ENCODE measurements at regions not wholly inside any gene's neighbourhood (a gene's known extent, or its start where the extent isn't known, plus 50 kb on each side); places are given as distances from the start of the nearest gene placed in this dataset.

DNA sequence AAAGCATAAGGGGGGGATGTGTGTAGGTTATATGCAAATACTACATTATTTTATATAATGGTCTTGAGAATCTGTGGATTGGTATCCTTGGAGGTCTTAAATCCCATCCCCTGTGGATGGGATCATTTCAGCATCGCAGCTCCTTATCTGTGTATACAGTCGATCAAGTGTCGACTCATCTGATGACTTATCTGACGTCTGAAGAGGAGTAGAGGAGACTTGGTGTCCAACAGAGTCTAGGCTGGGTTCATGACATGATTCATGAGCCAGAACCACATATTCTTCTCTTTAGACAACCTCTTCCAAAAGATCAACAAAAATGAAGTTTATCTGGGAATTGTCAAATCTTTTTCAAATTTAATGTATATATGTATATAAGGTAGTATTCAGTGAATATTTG lies 220.7 kb downstream of the NR2F2 start:
- DNase-seq: no peak
- WGBS (ENCODE audit: insufficient coverage, low lambda C conversion rate): no CpG with 5 or more reads among the region's 4 CpGs
- no peak overlapping the region for H3K27ac ChIP-seq (ENCODE audit: low read length)

DNA sequence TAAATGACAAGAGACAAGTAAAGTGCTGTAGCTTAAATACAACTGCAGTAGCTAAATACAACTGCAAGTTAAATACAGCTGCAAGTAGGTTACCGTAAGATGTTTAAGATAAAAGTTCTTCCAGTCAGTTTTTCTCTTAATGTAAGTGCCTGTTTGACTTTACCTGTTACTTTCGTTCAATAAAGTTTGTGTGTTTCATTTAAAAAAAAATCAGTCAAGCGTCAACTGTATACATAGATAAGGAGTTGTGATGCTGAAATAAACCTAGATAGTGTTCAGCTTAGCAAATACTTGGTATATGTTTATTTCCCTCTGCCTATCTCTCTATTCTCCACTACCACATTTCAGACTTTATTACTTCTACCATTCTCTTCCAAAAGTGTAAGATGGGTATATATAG lies 221.2 kb downstream of the NR2F2 start:
- Histone ChIP-seq H3K27ac (ENCODE audit: low read length) (no peak overlapping the region), H3K36me3 (ENCODE audit: control insufficient read depth, insufficient read depth, low read length) (no peaks in the 10 kb centered on the region), H3K4me1 (ENCODE audit: control insufficient read depth, insufficient read depth, low read length) (no peaks in the 10 kb centered on the region), H3K9me3 (ENCODE audit: control insufficient read depth, low read depth, low read length) (no peaks in the 10 kb centered on the region), H3K4me3 (ENCODE audit: low read length) (no peak overlapping the region), H3K27me3 (ENCODE audit: control insufficient read depth, insufficient read depth, low read length) (no peaks in the 10 kb centered on the region)
- DNase-seq: no peak
- WGBS (ENCODE audit: insufficient coverage, low lambda C conversion rate): 93% methylated on average over 3 of the region's 3 CpGs

More for the DNA sequence above, 220.7 kb downstream of the NR2F2 start:
- H3K4me3 ChIP-seq (ENCODE audit: low read length): no peak overlapping the region
- H3K4me1 ChIP-seq (ENCODE audit: control insufficient read depth, insufficient read depth, low read length): no peaks in the 10 kb centered on the region
- no peaks in the 10 kb centered on the region for H3K36me3 ChIP-seq (ENCODE audit: control insufficient read depth, insufficient read depth, low read length)
- no peaks in the 10 kb centered on the region for H3K9me3 ChIP-seq (ENCODE audit: control insufficient read depth, low read depth, low read length)
- H3K27me3 ChIP-seq (ENCODE audit: control insufficient read depth, insufficient read depth, low read length): no peaks in the 10 kb centered on the region

DNA sequence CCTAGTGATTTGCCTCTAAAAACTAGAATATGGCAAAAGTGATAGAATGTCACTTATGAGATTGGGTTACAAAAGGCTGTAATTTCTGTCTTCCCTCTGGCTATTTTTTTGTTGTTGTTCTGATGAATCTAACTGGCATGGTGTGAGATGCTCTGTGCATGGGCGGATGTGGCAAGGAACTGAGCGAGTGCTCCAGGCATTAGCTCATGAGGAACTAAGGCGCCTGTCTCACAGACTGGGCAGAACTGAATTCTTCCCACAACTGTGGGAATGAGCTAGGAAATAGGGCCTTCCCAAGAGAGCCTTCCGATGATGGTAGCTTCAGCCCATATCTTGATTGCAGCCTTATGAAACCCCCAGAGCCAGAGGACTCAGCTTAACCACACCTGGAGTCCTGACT lies 222.5 kb downstream of the NR2F2 start:
- WGBS (ENCODE audit: insufficient coverage, low lambda C conversion rate): no CpG with 5 or more reads among the region's 4 CpGs
- DNase-seq: no peak
- H3K9me3 ChIP-seq (ENCODE audit: control insufficient read depth, low read depth, low read length): no peaks in the 10 kb centered on the region
- no peaks in the 10 kb centered on the region for H3K27me3 ChIP-seq (ENCODE audit: control insufficient read depth, insufficient read depth, low read length)
- H3K4me3 ChIP-seq (ENCODE audit: low read length): no peak overlapping the region
- H3K4me1 ChIP-seq (ENCODE audit: control insufficient read depth, insufficient read depth, low read length): no peaks in the 10 kb centered on the region
- no peaks in the 10 kb centered on the region for H3K36me3 ChIP-seq (ENCODE audit: control insufficient read depth, insufficient read depth, low read length)
- H3K27ac ChIP-seq (ENCODE audit: low read length): no peak overlapping the region

DNA sequence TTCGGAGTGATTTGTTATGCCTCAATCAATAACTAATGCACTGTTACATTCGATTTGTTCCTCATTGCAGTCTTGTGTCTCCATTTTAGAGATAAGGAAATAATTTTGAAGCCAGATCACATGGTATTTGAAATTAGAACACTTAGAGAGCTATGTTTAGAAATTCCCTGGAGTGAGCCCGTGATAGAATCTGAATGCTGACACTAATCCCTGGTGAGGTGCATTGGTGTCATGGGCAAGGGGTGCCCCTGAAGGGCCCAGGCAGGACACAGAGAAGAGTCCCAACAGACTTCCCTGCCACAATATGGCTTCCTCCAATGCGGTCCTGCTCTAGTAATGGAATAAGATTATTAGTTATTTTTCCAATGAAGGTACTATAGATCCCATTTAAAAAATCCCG lies 223.0 kb downstream of the NR2F2 start:
- no peaks in the 10 kb centered on the region for H3K36me3 ChIP-seq (ENCODE audit: control insufficient read depth, insufficient read depth, low read length)
- 100% methylated on average over 1 of the region's 5 CpGs for WGBS (ENCODE audit: insufficient coverage, low lambda C conversion rate)
- H3K27me3 ChIP-seq (ENCODE audit: control insufficient read depth, insufficient read depth, low read length): no peaks in the 10 kb centered on the region
- DNase-seq: no peak
- no peaks in the 10 kb centered on the region for H3K9me3 ChIP-seq (ENCODE audit: control insufficient read depth, low read depth, low read length)
- no peak overlapping the region for H3K4me3 ChIP-seq (ENCODE audit: low read length)
- no peak overlapping the region for H3K27ac ChIP-seq (ENCODE audit: low read length)
- no peaks in the 10 kb centered on the region for H3K4me1 ChIP-seq (ENCODE audit: control insufficient read depth, insufficient read depth, low read length)

DNA sequence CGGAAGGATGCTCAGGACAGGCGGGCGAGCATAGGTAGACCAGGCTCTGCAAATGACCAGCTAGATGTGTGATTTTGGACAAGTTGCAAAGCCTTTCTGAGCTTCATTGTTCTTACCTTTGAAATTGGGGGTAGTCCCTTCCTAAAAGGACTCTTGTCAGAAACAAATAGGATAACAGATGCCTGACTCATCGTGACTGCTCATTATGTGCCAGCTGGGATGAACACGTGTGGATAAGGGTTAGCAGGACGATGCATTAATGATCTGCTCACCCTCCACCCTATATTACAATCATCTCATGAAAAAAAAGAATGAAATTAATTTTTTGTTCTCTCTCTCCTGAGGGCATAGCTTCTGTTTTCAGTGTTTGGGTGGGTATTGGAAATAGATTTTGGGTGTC lies 223.4 kb downstream of the NR2F2 start:
- no peaks in the 10 kb centered on the region for H3K36me3 ChIP-seq (ENCODE audit: control insufficient read depth, insufficient read depth, low read length)
- WGBS (ENCODE audit: insufficient coverage, low lambda C conversion rate): 100% methylated on average over 1 of the region's 6 CpGs
- no peaks in the 10 kb centered on the region for H3K9me3 ChIP-seq (ENCODE audit: control insufficient read depth, low read depth, low read length)
- H3K4me1 ChIP-seq (ENCODE audit: control insufficient read depth, insufficient read depth, low read length): no peaks in the 10 kb centered on the region
- DNase-seq: no peak
- no peak overlapping the region for H3K27ac ChIP-seq (ENCODE audit: low read length)
- no peak overlapping the region for H3K4me3 ChIP-seq (ENCODE audit: low read length)
- no peaks in the 10 kb centered on the region for H3K27me3 ChIP-seq (ENCODE audit: control insufficient read depth, insufficient read depth, low read length)

DNA sequence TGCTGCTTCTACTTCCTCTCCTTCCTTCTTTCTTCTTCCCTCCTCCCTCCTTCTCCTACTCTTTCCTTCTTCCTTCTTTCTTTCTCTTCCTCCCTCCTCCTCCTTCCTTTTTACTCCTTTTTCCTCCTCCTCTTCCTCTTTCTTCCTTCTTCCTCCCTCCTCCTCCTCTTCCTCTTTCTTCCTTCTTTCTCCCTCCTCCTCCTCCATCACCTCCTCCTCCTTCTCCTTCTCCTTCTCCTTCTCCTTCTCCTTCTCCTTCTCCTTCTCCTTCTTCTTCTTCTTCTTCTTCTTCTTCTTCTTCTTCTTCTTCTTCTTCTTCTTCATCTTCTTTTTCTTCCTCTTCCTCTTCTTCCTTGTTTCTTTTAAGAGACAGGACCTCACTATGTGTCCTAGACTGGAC lies 224.0 kb downstream of the NR2F2 start:
- H3K4me3 ChIP-seq (ENCODE audit: low read length): no peak overlapping the region
- no peaks in the 10 kb centered on the region for H3K4me1 ChIP-seq (ENCODE audit: control insufficient read depth, insufficient read depth, low read length)
- DNase-seq: no peak
- no peaks in the 10 kb centered on the region for H3K36me3 ChIP-seq (ENCODE audit: control insufficient read depth, insufficient read depth, low read length)
- no peaks in the 10 kb centered on the region for H3K9me3 ChIP-seq (ENCODE audit: control insufficient read depth, low read depth, low read length)
- H3K27me3 ChIP-seq (ENCODE audit: control insufficient read depth, insufficient read depth, low read length): no peaks in the 10 kb centered on the region
- H3K27ac ChIP-seq (ENCODE audit: low read length): no peak overlapping the region

DNA sequence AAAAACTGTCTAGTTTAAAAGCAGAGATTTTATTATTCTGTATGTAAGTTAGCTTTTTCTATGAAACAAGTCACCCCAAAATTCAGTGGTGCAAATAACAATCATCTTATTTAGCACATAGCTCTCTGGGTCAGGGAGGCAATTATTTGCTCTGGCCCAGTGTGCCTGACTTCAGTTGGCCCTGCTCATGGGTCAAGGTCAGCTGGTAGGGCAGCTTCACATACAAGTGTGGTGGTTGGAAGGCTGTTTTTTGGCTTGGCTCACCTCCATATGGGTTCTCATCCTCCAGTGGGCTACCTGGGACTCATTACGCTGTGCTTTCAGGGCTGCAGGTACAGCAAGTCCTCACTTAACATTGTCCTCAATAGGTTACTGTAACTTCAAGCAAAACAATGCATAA lies 228.6 kb downstream of the NR2F2 start:
- no peaks in the 10 kb centered on the region for H3K4me1 ChIP-seq (ENCODE audit: control insufficient read depth, insufficient read depth, low read length)
- H3K27me3 ChIP-seq (ENCODE audit: control insufficient read depth, insufficient read depth, low read length): peaks cover 4% of the 10 kb centered on the region
- H3K4me3 ChIP-seq (ENCODE audit: low read length): no peak overlapping the region
- no peaks in the 10 kb centered on the region for H3K9me3 ChIP-seq (ENCODE audit: control insufficient read depth, low read depth, low read length)
- no CpG with 5 or more reads among the region's 1 CpG for WGBS (ENCODE audit: insufficient coverage, low lambda C conversion rate)
- H3K36me3 ChIP-seq (ENCODE audit: control insufficient read depth, insufficient read depth, low read length): no peaks in the 10 kb centered on the region
- DNase-seq: no peak
- no peak overlapping the region for H3K27ac ChIP-seq (ENCODE audit: low read length)

DNA sequence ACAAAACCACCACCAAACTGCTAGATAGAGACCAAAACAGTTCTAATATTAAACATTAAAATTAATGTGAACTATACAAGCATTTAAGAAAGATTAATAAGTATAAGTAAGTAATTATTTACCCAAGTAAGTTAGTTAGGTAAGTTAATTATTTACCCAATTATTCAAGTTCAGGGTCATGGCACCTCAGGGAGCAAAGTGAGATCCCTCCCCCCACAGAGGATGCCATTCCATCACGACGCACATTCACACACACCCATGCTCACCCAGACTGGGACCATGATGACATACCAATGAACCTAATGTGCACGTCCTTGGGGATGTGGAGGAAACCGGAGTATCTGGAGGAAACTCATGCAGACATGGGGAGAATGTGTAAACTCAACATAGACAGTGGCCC lies 229.1 kb downstream of the NR2F2 start:
- DNase-seq: no peak
- H3K4me1 ChIP-seq (ENCODE audit: control insufficient read depth, insufficient read depth, low read length): no peaks in the 10 kb centered on the region
- peaks cover 4% of the 10 kb centered on the region for H3K27me3 ChIP-seq (ENCODE audit: control insufficient read depth, insufficient read depth, low read length)
- no peak overlapping the region for H3K4me3 ChIP-seq (ENCODE audit: low read length)
- no peaks in the 10 kb centered on the region for H3K9me3 ChIP-seq (ENCODE audit: control insufficient read depth, low read depth, low read length)
- no CpG with 5 or more reads among the region's 4 CpGs for WGBS (ENCODE audit: insufficient coverage, low lambda C conversion rate)
- H3K36me3 ChIP-seq (ENCODE audit: control insufficient read depth, insufficient read depth, low read length): no peaks in the 10 kb centered on the region
- H3K27ac ChIP-seq (ENCODE audit: low read length): no peak overlapping the region

DNA sequence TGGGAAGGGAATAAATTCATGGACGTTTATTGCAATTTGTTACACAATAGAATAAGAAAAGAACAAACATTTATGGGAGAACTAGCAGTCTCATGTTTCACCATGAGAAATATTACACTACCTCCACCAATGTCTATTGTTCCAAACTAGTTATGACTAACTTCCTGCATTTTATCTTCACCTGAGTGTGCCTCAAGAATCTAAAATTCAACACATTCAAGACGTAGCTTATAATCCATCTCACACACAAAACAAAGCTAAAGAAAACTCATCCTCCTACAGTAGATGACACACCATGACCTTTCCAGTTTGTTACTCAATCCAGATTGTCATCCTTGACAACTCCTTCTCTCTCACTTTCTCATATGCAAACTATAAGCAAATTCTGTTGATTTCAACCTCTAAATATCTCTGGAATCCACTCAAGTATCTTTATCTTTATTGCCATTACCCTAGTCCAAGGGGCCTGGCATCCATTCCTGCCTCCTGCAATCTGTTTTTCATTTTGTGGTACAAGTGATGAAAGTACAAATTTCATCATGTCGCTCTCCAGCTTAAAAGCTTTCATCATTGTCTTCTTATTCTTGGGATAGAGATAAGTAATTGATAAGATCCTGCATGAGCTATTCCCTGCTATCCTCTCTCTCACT lies 229.9 kb downstream of the NR2F2 start:
- Histone ChIP-seq H3K27ac (ENCODE audit: low read length) (no peak overlapping the region), H3K4me3 (ENCODE audit: low read length) (no peak overlapping the region), H3K36me3 (ENCODE audit: control insufficient read depth, insufficient read depth, low read length) (no peaks in the 10 kb centered on the region), H3K27me3 (ENCODE audit: control insufficient read depth, insufficient read depth, low read length) (peaks cover 4% of the 10 kb centered on the region), H3K9me3 (ENCODE audit: control insufficient read depth, low read depth, low read length) (no peaks in the 10 kb centered on the region), H3K4me1 (ENCODE audit: control insufficient read depth, insufficient read depth, low read length) (no peaks in the 10 kb centered on the region)
- WGBS (ENCODE audit: insufficient coverage, low lambda C conversion rate): 100% methylated on average over 1 of the region's 3 CpGs
- DNase-seq: no peak

DNA sequence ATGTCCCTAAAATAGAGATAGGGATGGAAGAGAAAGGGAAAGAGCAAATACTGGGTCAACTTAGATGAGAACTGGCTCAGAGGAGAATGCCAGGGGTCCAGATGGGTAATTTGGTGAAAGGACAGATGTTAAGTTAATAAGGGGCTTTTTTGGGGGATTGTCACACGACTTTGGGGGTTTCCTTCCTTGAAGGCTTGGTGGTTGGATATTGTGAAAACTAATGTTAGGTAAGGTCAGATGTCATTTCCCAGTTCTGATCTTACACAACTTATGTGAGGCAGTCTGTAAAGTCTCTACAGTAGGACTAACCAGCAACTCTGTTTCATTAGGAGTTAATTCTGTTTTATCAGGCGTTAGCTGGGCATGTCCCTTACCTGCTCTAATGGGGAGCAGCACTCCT lies 231.1 kb downstream of the NR2F2 start:
- no peaks in the 10 kb centered on the region for H3K9me3 ChIP-seq (ENCODE audit: control insufficient read depth, low read depth, low read length)
- WGBS (ENCODE audit: insufficient coverage, low lambda C conversion rate): no CpG with 5 or more reads among the region's 2 CpGs
- no peak for DNase-seq
- no peaks in the 10 kb centered on the region for H3K36me3 ChIP-seq (ENCODE audit: control insufficient read depth, insufficient read depth, low read length)
- H3K4me3 ChIP-seq (ENCODE audit: low read length): no peak overlapping the region
- peaks cover 4% of the 10 kb centered on the region for H3K27me3 ChIP-seq (ENCODE audit: control insufficient read depth, insufficient read depth, low read length)
- no peak overlapping the region for H3K27ac ChIP-seq (ENCODE audit: low read length)
- H3K4me1 ChIP-seq (ENCODE audit: control insufficient read depth, insufficient read depth, low read length): no peaks in the 10 kb centered on the region

DNA sequence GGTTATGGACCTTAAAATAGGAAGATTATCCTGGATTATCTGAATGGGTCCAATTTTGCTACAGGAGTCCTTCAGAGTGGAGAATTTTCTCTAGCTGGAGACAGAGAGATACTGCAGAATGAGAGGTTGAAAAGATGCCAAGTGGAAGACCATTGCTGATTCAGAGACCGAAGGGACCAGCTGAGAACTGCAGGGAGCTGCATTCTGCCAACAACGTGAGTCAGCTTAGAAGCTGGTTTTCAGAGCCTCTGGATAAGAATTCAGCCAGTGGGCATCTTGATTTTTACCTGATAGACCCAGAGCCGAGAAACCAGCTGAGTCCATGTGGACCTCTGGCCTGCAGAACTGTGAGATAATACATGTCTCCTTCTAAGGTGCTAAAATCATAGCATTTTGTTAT lies 234.0 kb downstream of the NR2F2 start:
- no peak for DNase-seq
- no peaks in the 10 kb centered on the region for H3K4me1 ChIP-seq (ENCODE audit: control insufficient read depth, insufficient read depth, low read length)
- H3K9me3 ChIP-seq (ENCODE audit: control insufficient read depth, low read depth, low read length): no peaks in the 10 kb centered on the region
- H3K27ac ChIP-seq (ENCODE audit: low read length): no peak overlapping the region
- H3K36me3 ChIP-seq (ENCODE audit: control insufficient read depth, insufficient read depth, low read length): no peaks in the 10 kb centered on the region
- WGBS (ENCODE audit: insufficient coverage, low lambda C conversion rate): 94% methylated on average over 3 of the region's 3 CpGs
- H3K27me3 ChIP-seq (ENCODE audit: control insufficient read depth, insufficient read depth, low read length): peaks cover 4% of the 10 kb centered on the region
- no peak overlapping the region for H3K4me3 ChIP-seq (ENCODE audit: low read length)

Measured in large intestine (tissue), 3 donors.